KMS-11 (cell line): ENCODE measurements at regions not wholly inside any gene's neighbourhood (a gene's known extent, or its start where the extent isn't known, plus 50 kb on each side); places are given as distances from the start of the nearest gene placed in this dataset.

Experiments
- H2AFZ ChIP-seq: fragments of 200-600 bp; sonication (generic); 2 replicates; pipeline ENCODE4 v1.6.1; 2016; ENCODE audit warnings: antibody characterized with exemption, mixed run types, low read depth
- H3K27ac ChIP-seq: fragments of 200-600 bp; sonication (generic); 2 replicates; pipeline ENCODE4 v1.6.1; 2016; ENCODE audit warnings: mild to moderate bottlenecking, mixed run types
- H3K27me3 ChIP-seq: fragments of 200-600 bp; sonication (generic); 2 replicates; pipeline ENCODE4 v1.6.1; 2017; ENCODE audit warnings: mild to moderate bottlenecking, low read depth, mixed run types, moderate library complexity; ENCODE audit not compliant: insufficient read depth
- H3K36me3 ChIP-seq: fragments of 200-600 bp; sonication (generic); 2 replicates; pipeline ENCODE4 v1.6.1; 2017; ENCODE audit warnings: mild to moderate bottlenecking, mixed run types; ENCODE audit not compliant: insufficient read depth
- H3K4me1 ChIP-seq: fragments of 200-600 bp; sonication (generic); 2 replicates; pipeline ENCODE4 v1.6.1; 2016; ENCODE audit warnings: mild to moderate bottlenecking, low read depth, mixed run types; ENCODE audit not compliant: poor library complexity, severe bottlenecking
- H3K4me2 ChIP-seq: fragments of 200-600 bp; sonication (generic); 2 replicates; pipeline ENCODE4 v1.7.0; 2016; ENCODE audit warnings: mild to moderate bottlenecking, mixed run types
- H3K4me3 ChIP-seq: fragments of 200-600 bp; sonication (generic); IDR thresholded peaks from 2 replicates; pipeline ENCODE4 v1.6.1; 2017; ENCODE audit warnings: low read depth, low read length, mixed read lengths; ENCODE audit not compliant: insufficient read depth
- H3K79me2 ChIP-seq: fragments of 200-600 bp; sonication (generic); 2 replicates; pipeline ENCODE4 v1.6.1; 2016; ENCODE audit warnings: low read depth, mixed run types; ENCODE audit not compliant: insufficient read depth
- H3K9ac ChIP-seq: fragments of 200-600 bp; sonication (generic); 2 replicates; pipeline ENCODE4 v1.6.1; 2016; ENCODE audit warnings: mild to moderate bottlenecking, mixed run types
- H4K20me1 ChIP-seq: fragments of 200-600 bp; sonication (generic); 2 replicates; pipeline ENCODE4 v1.6.1; 2016; ENCODE audit warnings: mild to moderate bottlenecking, mixed run types; ENCODE audit not compliant: insufficient read depth
- CTCF ChIP-seq: fragments of 200-600 bp; sonication (generic); conservative IDR thresholded peaks from 2 replicates; pipeline ENCODE4 v1.6.1; 2017; ENCODE audit warnings: low read depth, mild to moderate bottlenecking, antibody characterized with exemption, low read length, moderate library complexity, mixed read lengths

GRCh38 chr13:87736849-87737385 lies 65.7 kb downstream of the SLITRK5 start:
- Histone ChIP-seq H3K27ac (no peak overlapping the region), H3K27me3 (no peaks in the 10 kb centered on the region), H3K4me2 (no peak overlapping the region), H3K9ac (no peak overlapping the region), H4K20me1 (no peaks in the 10 kb centered on the region), H3K4me1 (no peaks in the 10 kb centered on the region), H3K79me2 (no peaks in the 10 kb centered on the region), H3K36me3 (no peaks in the 10 kb centered on the region), H2AFZ (no peak overlapping the region), H3K4me3 (no peak overlapping the region)
- no peak for TF ChIP-seq CTCF

GRCh38 chr13:87754097-87754496 lies 82.9 kb downstream of the SLITRK5 start:
- no peak overlapping the region for H2AFZ ChIP-seq
- H3K79me2 ChIP-seq: no peaks in the 10 kb centered on the region
- no peaks in the 10 kb centered on the region for H3K27me3 ChIP-seq
- TF ChIP-seq CTCF: no peak
- no peak overlapping the region for H3K4me2 ChIP-seq
- no peaks in the 10 kb centered on the region for H3K36me3 ChIP-seq
- H4K20me1 ChIP-seq: no peaks in the 10 kb centered on the region
- H3K9ac ChIP-seq: no peak overlapping the region
- H3K27ac ChIP-seq: no peak overlapping the region
- no peak overlapping the region for H3K4me3 ChIP-seq
- no peaks in the 10 kb centered on the region for H3K4me1 ChIP-seq

DNA sequence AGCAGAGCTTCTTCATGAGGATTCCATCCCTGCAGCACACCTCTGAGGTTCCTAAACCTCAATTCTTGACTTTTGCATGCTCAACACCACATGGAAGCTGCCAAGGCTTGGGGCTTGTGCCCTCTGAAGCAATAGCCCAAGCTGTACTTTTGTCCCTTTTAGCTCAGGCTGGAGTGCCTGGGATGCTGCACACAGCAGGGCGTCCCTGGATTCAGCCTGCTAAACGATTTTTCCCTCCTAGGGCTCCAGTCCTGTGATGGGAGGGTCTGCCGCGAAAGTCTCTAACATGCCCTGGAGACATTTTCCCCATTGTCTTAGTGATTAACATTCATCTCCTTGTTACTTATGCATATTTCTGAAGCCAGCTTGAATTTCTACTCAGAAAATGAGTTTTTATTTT lies 98.3 kb downstream of the SLITRK5 start:
- no peak for TF ChIP-seq CTCF
- H3K79me2 ChIP-seq: no peaks in the 10 kb centered on the region
- no peaks in the 10 kb centered on the region for H3K36me3 ChIP-seq
- no peak overlapping the region for H2AFZ ChIP-seq
- H3K4me3 ChIP-seq: no peak overlapping the region
- no peak overlapping the region for H3K9ac ChIP-seq
- no peaks in the 10 kb centered on the region for H4K20me1 ChIP-seq
- H3K27ac ChIP-seq: no peak overlapping the region
- H3K4me2 ChIP-seq: no peak overlapping the region
- H3K4me1 ChIP-seq: no peaks in the 10 kb centered on the region
- H3K27me3 ChIP-seq: no peaks in the 10 kb centered on the region

DNA sequence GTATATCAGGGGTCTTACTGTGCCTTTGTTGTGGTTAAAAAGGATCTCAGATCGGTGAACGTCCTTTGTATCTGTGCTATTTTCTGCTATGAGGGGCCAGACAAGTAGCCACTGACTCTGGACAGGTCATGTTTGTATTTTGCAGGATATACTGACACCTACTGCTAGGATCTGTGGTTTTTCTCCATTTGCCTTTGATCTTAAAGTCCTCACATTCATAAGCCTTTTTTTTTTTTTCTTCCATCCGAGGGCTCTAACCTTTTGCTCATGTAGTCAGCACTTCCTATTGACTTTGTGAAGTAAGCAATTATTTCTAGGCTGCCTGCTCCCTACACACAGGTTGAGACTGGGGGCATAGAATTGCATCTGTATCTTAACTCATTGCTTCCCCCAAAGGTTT lies 106.2 kb downstream of the SLITRK5 start:
- H3K9ac ChIP-seq: no peak overlapping the region
- H3K36me3 ChIP-seq: no peaks in the 10 kb centered on the region
- no peaks in the 10 kb centered on the region for H3K4me1 ChIP-seq
- H4K20me1 ChIP-seq: no peaks in the 10 kb centered on the region
- no peak overlapping the region for H3K4me3 ChIP-seq
- no peak overlapping the region for H3K4me2 ChIP-seq
- no peaks in the 10 kb centered on the region for H3K79me2 ChIP-seq
- no peak for TF ChIP-seq CTCF
- H2AFZ ChIP-seq: no peak overlapping the region
- H3K27ac ChIP-seq: no peak overlapping the region
- no peaks in the 10 kb centered on the region for H3K27me3 ChIP-seq
